Neural progenitor cell (in vitro differentiated cells): ENCODE measurements at regions not wholly inside any gene's neighbourhood (a gene's known extent, or its start where the extent isn't known, plus 50 kb on each side); places are given as distances from the start of the nearest gene placed in this dataset.

Experiments
- CTCF ChIP-seq: fragments of 200-600 bp; sonication (generic); IDR thresholded peaks from 2 replicates; pipeline ENCODE4 v1.5.1; 2017; ENCODE audit warnings: antibody characterized with exemption, mild to moderate bottlenecking
- EZH2 ChIP-seq: fragments of 200-600 bp; sonication (generic); IDR thresholded peaks from 2 replicates; pipeline ENCODE4 v1.6.1; 2017; ENCODE audit warnings: antibody characterized with exemption, mild to moderate bottlenecking, moderate library complexity

DNA sequence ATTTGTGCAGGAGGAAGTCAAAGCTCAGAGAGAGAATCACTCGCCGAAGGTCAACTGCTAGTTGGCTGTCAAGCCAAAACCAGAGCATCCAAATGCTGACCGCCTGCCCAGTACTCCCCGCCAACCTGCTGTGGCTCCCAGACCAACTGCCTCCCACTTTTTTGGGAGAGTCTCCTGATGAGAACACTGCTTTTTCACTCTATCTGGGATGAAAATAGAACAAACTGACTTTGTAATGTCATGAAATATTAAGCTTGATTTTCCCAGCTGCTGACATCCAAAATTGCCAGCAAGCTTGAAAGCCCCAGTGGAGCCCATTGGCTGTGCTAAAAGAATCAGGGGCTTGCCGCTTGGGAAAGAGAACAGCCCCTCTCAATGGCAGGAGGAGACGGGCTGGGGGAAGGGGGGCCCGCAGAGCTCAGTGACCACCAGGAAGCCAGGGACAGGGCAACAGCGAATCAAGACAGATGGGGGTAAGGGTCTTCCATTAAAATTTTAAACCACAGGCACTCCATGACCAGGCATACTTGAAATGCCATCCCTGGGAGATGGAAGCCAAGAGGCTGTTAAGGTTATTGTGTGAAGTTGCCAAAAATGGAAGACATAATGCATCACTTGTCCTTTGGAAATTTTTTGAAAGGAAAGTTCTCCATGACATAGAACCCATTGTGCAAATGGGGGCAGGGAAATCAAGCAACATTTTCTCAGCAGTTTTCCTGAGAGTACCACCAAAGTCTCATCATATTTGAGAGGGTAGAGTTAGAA is 125.7 kb upstream of the CDH5 start:
- TF ChIP-seq CTCF (no peak), EZH2 (no peak)
